Activated CD8-positive, alpha-beta memory T cell treated with anti-CD3 and anti-CD28 coated beads, Interleukin-2, amount 10 ng/mL, durations not matched to agents 7 days and 5 days (primary cell): ENCODE measurements at regions not wholly inside any gene's neighbourhood (a gene's known extent, or its start where the extent isn't known, plus 50 kb on each side); places are given as distances from the start of the nearest gene placed in this dataset.

Experiments used
- ATAC-seq: fragments of 150-1000 bp; cut with Tn5 transposase; one replicate; pipeline ENCODE4 v1.10.0; 2021; ENCODE audit warnings: moderate library complexity
- CTCF ChIA-PET: fragments of 350-600 bp; sonication (Branson Sonifier 250); formaldehyde crosslinking; loops from one replicate; lab custom pipeline; 2021; ENCODE audit warnings: antibody characterized with exemption; lab: Charles Lee
- DNase-seq: peaks from one replicate; pipeline ENCODE4 v3.0.0-alpha.2; 2020
- H3K27ac Mint-ChIP-seq: one replicate; pipeline ENCODE4 v1.8.0; 2021; ENCODE audit warnings: mild to moderate bottlenecking, mixed read lengths
- H3K27me3 Mint-ChIP-seq: one replicate; pipeline ENCODE4 v1.8.0; 2021; ENCODE audit warnings: mixed read lengths
- H3K36me3 Mint-ChIP-seq: one replicate; pipeline ENCODE4 v1.8.0; 2021; ENCODE audit warnings: mild to moderate bottlenecking, mixed read lengths
- H3K4me1 Mint-ChIP-seq: one replicate; pipeline ENCODE4 v1.8.0; 2021; ENCODE audit warnings: mixed read lengths
- H3K4me3 Mint-ChIP-seq: one replicate; pipeline ENCODE4 v1.8.0; 2021; ENCODE audit warnings: mild to moderate bottlenecking, moderate library complexity, mixed read lengths
- H3K9me3 Mint-ChIP-seq: one replicate; pipeline ENCODE4 v1.8.0; 2022; ENCODE audit warnings: low read depth, mixed read lengths

DNA sequence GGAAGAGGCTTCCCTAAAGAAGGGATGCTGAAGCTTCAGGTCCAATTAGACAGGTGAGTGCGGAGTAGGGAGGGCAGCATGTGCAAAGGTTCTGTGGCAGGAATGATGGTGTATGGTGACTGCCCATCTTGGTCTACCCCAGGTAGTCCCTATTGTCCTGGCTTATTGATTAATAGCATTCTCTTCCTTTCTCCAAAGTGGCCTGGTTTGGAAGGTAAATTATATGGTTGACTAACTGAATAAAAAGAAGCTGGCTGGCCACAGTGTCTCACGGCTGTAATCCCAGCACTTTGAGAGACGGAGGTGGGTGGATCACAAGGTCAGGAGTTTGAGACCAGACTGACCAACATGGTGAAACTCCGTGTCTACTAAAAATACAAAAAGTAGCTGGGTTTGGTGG is 230.5 kb downstream of the MIAT start:
- CTCF ChIA-PET = interaction anchor here (1.3 kb wide), 1 partner anchor 8 kb away, joined by 3 read pairs; no protein-coding TSS in a partner anchor
- no peaks in the 10 kb centered on the region for H3K9me3 Mint-ChIP-seq

DNA sequence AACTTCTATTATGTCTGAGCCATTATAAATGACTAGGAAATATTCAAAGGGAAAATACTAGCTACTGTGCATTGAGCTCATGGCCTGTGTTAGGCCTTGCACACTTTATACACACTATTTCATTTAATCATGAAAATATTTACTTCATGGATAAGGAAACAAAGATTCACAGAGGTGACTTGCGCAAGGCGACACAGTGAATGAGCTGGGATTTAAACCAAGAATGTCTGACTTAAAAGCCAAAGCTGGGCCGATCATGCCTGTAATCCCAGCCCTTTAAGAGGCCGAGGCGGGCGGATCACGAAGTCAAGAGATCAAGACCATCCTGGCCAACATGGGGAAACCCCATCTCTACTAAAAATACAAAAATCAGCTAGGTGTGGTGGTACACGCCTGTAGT is 231.5 kb downstream of the MIAT start:
- no peak for ATAC-seq
- no peaks in the 10 kb centered on the region for H3K4me1 Mint-ChIP-seq
- no peak for DNase-seq
- peaks cover 9% of the 10 kb centered on the region for H3K27me3 Mint-ChIP-seq
- H3K4me3 Mint-ChIP-seq = no peak overlapping the region
- no peaks in the 10 kb centered on the region for H3K36me3 Mint-ChIP-seq
- no peaks in the 10 kb centered on the region for H3K9me3 Mint-ChIP-seq
- no peak overlapping the region for H3K27ac Mint-ChIP-seq
- CTCF ChIA-PET = interaction anchor here (1.3 kb wide), 1 partner anchor 9 kb away, joined by 3 read pairs; no protein-coding TSS in a partner anchor

More for the DNA sequence above, 230.5 kb downstream of the MIAT start:
- H3K4me3 Mint-ChIP-seq = no peak overlapping the region
- H3K4me1 Mint-ChIP-seq = no peaks in the 10 kb centered on the region
- ATAC-seq = no peak
- no peak for DNase-seq
- H3K27ac Mint-ChIP-seq = no peak overlapping the region
- no peaks in the 10 kb centered on the region for H3K36me3 Mint-ChIP-seq
- H3K27me3 Mint-ChIP-seq = peaks cover 6% of the 10 kb centered on the region

DNA sequence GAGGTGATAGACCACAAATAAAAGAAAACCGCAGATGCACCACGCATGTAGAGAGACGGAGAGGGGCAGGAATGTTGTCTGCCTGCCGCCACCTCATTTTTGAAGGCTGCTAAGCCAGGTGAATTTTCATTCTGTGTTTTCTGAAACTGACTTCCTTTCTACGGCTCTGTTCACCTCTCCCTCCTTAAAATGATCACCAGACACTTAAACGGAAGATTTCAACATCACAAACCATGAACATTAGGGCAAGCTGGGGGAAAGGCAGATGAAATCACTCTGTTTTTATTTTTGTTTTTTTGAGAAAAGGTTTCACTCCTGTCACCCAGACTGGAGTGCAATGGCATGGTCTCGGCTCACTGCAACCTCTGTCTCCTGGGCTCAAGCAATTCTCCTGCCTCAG is 232.4 kb downstream of the MIAT start:
- peaks cover 3% of the 10 kb centered on the region for H3K4me1 Mint-ChIP-seq
- H3K27ac Mint-ChIP-seq = no peak overlapping the region
- H3K9me3 Mint-ChIP-seq = no peaks in the 10 kb centered on the region
- no peaks in the 10 kb centered on the region for H3K36me3 Mint-ChIP-seq
- H3K4me3 Mint-ChIP-seq = no peak overlapping the region
- H3K27me3 Mint-ChIP-seq = peaks cover 12% of the 10 kb centered on the region
- CTCF ChIA-PET = no interaction called here
- DNase-seq (no peak), ATAC-seq (no peak)

DNA sequence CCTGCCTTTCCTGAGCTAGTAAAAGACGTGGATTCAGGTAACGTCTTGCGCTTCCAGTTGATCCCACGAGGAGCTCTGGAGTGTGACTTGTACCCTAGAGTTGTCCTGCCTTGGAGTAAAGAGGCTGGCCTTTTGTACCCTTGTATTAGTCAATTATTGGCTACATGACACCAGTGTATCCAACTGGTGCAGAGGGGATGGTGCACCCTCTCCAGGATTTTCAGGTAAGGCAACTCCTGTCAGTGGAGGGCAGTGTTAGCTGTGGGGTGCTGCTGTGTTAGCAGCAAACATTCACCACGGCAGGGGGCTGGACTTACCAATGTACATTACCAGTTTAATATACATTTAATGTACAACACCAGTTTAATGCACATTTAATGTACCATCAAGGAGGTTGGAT is 233.5 kb downstream of the MIAT start:
- peaks cover 12% of the 10 kb centered on the region for H3K27me3 Mint-ChIP-seq
- no peak for ATAC-seq
- H3K9me3 Mint-ChIP-seq = no peaks in the 10 kb centered on the region
- peaks cover 3% of the 10 kb centered on the region for H3K4me1 Mint-ChIP-seq
- CTCF ChIA-PET = no interaction called here
- no peak overlapping the region for H3K4me3 Mint-ChIP-seq
- no peak for DNase-seq
- no peaks in the 10 kb centered on the region for H3K36me3 Mint-ChIP-seq
- H3K27ac Mint-ChIP-seq = no peak overlapping the region

GRCh38 chr22:26891429-26891828 is 234.0 kb downstream of the MIAT start:
- Mint-ChIP-seq H3K4me1 (peaks cover 3% of the 10 kb centered on the region), H3K36me3 (no peaks in the 10 kb centered on the region), H3K9me3 (no peaks in the 10 kb centered on the region), H3K4me3 (no peak overlapping the region), H3K27ac (no peak overlapping the region), H3K27me3 (peaks cover 12% of the 10 kb centered on the region)
- CTCF ChIA-PET = no interaction called here
- DNase-seq (no peak), ATAC-seq (no peak)

GRCh38 chr22:26892166-26893041 is 235.0 kb downstream of the MIAT start:
- Mint-ChIP-seq H3K4me3 (no peak overlapping the region), H3K36me3 (no peaks in the 10 kb centered on the region), H3K27ac (no peak overlapping the region), H3K9me3 (no peaks in the 10 kb centered on the region), H3K4me1 (peaks cover 3% of the 10 kb centered on the region), H3K27me3 (peaks cover 12% of the 10 kb centered on the region)
- ATAC-seq = no peak
- no peak for DNase-seq
- CTCF ChIA-PET = no interaction called here

GRCh38 chr22:26893173-26894110 is 236.1 kb downstream of the MIAT start:
- H3K9me3 Mint-ChIP-seq = no peaks in the 10 kb centered on the region
- no peaks in the 10 kb centered on the region for H3K36me3 Mint-ChIP-seq
- CTCF ChIA-PET = no interaction called here
- ATAC-seq (no peak), DNase-seq (no peak)
- H3K4me1 Mint-ChIP-seq = peaks cover 3% of the 10 kb centered on the region
- H3K27me3 Mint-ChIP-seq = peaks cover 18% of the 10 kb centered on the region
- no peak overlapping the region for H3K27ac Mint-ChIP-seq
- H3K4me3 Mint-ChIP-seq = no peak overlapping the region

- H3K27ac Mint-ChIP-seq = no peak overlapping the region
- ATAC-seq = no peak
Measured at GRCh38 chr22:26894362-26894761, 237.0 kb downstream of the MIAT start.

DNA sequence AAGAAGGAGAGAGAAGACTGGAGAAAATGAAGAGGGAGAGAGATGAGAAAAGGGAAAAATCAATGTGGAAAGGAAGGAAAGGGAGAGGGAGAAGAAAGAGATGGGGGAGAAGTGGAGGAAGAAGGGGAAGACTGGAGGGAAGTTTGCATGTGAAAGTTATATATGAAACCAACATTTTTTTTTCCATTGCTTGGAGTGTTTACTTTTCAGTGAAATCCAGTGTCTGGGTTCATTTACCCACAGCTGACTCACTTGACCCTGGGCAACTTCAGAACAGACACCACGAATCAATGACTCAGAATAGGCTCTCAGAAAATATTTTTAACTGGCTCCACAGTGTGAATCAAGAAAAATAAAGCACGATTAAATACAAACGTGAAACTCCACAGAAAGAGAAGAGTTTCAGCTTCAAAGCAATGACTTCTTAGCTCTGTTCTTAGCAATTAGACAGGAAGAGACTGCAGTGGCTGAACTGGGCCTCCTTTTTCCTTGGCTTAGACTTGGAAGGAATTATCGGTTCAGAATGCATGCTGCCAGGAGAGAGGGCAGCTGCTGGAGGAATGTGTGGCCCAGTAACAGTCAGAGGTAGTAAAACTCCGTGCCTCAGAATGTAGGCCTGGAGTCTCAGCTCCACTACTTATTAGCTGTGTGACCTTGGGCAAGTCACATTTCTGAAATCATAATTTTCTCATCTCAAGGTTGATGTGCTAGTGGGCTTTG is 237.5 kb downstream of the MIAT start:
- no peak for DNase-seq
- Mint-ChIP-seq H3K4me3 (no peak overlapping the region), H3K9me3 (no peaks in the 10 kb centered on the region), H3K4me1 (peaks cover 3% of the 10 kb centered on the region), H3K36me3 (no peaks in the 10 kb centered on the region), H3K27me3 (peaks cover 24% of the 10 kb centered on the region), H3K27ac (no peak overlapping the region)
- no peak for ATAC-seq
- CTCF ChIA-PET = no interaction called here

More at GRCh38 chr22:26894362-26894761, 237.0 kb downstream of the MIAT start:
- Mint-ChIP-seq H3K4me3 (no peak overlapping the region), H3K36me3 (no peaks in the 10 kb centered on the region), H3K9me3 (no peaks in the 10 kb centered on the region), H3K4me1 (peaks cover 3% of the 10 kb centered on the region), H3K27me3 (peaks cover 24% of the 10 kb centered on the region)
- no peak for DNase-seq
- CTCF ChIA-PET = no interaction called here

- DNase-seq (no peak), ATAC-seq (no peak)
- Mint-ChIP-seq H3K27me3 (peaks cover 40% of the 10 kb centered on the region), H3K27ac (no peak overlapping the region), H3K9me3 (no peaks in the 10 kb centered on the region), H3K4me1 (peaks cover 3% of the 10 kb centered on the region), H3K36me3 (no peaks in the 10 kb centered on the region), H3K4me3 (no peak overlapping the region)
- CTCF ChIA-PET = no interaction called here
Measured at GRCh38 chr22:26897384-26897783, 240.0 kb downstream of the MIAT start.

- H3K4me3 Mint-ChIP-seq = no peak overlapping the region
- peaks cover 45% of the 10 kb centered on the region for H3K27me3 Mint-ChIP-seq
- H3K4me1 Mint-ChIP-seq = peaks cover 3% of the 10 kb centered on the region
- ATAC-seq = no peak
- no peak overlapping the region for H3K27ac Mint-ChIP-seq
- H3K36me3 Mint-ChIP-seq = no peaks in the 10 kb centered on the region
- no peaks in the 10 kb centered on the region for H3K9me3 Mint-ChIP-seq
- DNase-seq = no peak
- CTCF ChIA-PET = no interaction called here
Measured at GRCh38 chr22:26898946-26899605, 241.7 kb downstream of the MIAT start.

DNA sequence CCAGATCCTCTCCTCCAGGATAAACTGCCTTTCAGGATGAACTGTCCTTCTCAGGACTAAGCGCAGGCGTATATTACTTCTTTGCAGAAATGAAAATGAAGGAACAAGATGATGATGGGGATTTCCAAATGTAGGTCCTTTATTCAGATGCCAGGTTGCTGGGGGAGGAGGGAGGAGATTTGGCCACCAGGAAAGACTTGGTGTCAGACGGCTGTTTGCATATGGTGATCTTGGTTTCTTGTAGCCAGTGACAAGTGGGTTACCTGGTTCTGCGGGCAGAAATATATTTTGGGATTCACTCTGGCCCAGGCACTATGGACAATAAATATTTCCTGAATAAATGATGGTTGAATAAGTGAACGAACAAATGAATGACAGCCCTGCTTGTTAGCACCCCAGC is 243.4 kb downstream of the MIAT start:
- Mint-ChIP-seq H3K36me3 (no peaks in the 10 kb centered on the region), H3K27me3 (peaks cover 55% of the 10 kb centered on the region), H3K4me3 (no peak overlapping the region), H3K9me3 (no peaks in the 10 kb centered on the region), H3K27ac (no peak overlapping the region), H3K4me1 (no peaks in the 10 kb centered on the region)
- DNase-seq (no peak), ATAC-seq (no peak)
- CTCF ChIA-PET = no interaction called here
